Inflammatory macrophage (primary cell): ENCODE measurements at regions not wholly inside any gene's neighbourhood (a gene's known extent, or its start where the extent isn't known, plus 50 kb on each side); places are given as distances from the start of the nearest gene placed in this dataset.

Experiments used
- DNase-seq, 2 donors: peaks; one replicate each; pipeline ENCODE4 v3.0.0-alpha.2; 2020 to 2022

- peak in 1 of 2 donors; percentile 32 for DNase-seq
Observed at GRCh38 chr18:56545464-56545863, 92.9 kb downstream of the TXNL1 start.

GRCh38 chr18:56542476-56542875 lies 95.9 kb downstream of the TXNL1 start:
- DNase-seq, result peak; percentile 79 to 82

DNA sequence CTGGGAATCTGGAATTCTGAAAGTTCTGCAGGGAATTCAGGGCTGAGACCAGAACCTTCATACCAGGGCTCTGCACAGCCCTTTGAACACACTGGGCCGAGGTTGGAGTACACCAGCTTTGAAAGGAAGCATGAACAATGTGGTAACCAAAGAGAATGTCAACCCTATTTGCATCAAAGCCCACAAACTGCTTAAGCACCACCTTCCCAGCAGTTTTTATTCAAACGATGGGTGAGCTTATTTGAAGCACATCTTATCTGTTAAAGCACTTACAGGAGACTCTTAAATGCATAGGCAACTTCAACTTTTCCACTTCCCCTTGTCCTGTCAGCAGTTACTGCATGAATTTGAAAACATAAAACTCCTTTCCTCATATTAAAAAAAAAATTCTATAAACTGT lies 96.6 kb downstream of the TXNL1 start:
- DNase-seq, result peak; percentile 28 to 31

- no peak for DNase-seq
Observed at GRCh38 chr18:56541340-56541739, 97.1 kb downstream of the TXNL1 start.

DNA sequence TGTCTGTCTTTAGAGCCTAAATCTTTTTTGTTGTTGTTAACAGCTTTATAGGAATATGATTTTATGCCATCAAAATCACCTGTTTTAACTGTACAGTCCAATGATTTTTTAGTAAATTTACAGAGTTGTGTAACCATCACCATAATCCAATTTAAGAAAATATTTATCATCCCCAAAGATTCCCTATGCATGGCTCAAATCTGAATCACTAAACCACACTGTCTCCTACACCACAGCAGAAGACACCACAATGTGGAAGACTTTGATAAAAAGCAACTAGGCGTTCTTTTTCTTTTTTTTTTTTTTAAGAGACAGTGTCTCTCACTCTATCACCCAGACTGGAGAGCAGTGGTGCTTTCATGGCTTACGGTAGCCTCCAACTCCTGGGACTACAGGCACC lies 99.6 kb downstream of the TXNL1 start:
- DNase-seq, result no peak

DNA sequence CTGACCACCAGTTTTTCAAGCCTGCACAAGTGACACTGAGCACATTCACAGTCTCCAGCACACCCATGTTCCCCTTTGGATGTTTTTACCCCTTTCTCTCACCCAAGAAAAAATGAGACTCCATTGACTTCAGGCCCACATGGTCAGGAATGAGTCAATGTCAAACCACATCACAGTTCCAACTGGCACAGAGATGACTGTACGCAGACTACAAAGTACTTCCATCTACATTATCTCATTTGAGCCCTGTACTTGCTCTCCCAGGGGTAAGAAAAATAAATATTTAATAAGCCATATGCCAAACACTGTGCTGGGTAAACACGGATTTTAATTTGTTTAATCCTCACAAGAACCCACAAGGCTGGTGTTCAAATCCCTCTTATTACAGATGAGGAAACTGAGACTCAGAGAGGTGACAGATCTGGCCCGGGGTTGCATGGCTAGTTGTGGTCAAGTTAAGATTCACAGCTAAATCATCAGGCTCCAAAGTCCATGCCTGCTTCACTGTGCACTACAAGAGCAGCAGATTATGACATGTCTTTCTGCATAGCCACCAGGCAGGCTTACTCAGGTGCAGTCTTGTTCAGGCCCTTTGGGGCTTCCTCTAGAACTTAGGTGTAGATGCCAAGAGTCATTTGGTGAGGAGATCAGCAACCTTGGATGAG lies 106.1 kb downstream of the TXNL1 start:
- DNase-seq, result no peak

DNA sequence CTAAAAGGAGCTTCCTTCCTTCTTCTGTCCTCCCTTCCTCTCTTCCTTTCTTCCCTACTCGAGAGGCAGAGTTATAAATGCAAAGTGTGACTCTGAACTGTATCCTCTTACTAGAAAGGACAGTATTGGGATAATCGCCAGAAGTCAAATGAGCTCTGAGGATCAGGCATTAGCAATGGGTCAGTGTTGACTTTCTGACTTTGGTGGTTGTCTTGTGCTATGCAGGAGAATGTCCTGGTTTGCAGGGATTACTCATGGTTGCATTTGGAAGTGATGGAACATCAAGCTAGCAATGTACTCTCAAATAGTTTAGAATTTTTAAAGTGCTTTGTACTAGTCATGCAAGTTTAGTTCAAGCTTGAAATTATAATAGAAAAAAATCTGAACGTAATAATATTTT lies 115.6 kb downstream of the TXNL1 start:
- DNase-seq, result no peak

DNA sequence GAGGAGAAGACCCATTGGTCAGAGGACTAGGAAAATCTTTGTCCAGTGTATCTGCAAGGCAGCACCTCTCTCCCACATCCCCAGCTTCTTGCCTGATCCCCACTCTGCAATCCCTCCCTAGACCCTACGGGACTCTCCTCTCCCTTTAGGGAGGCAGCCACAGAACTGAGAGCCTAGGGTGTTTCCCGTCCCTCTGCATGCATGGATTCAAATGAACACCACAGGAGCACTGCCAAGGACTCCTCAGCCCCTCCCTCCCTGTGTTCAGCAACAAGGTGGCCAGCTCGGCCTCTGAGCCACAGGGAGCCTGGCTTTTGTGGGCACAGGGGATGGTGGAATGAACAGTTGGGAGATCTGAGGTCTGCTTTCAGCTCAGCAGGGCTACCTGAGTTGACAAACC lies 117.1 kb downstream of the TXNL1 start:
- DNase-seq, result no peak

DNA sequence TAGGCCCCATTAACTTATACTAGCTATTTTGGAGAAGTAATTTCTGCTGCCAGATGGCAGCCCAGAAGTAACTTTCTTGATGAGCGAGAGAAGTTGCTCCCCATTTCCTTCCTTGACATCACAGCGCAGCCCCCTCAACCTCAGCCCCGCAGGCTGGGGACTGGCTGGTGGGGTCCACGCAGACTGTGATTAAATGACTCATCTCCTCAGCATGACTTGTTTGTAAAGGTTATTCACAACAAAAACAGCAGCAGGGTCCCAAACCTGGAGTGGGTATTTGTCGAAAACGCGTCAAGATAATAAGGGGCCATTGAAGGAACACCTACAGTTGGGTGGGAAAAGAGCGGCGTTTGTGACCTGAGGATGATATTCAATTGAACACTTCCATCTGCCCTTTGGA lies 120.6 kb downstream of the TXNL1 start:
- no peak for DNase-seq

GRCh38 chr18:56517196-56517595 lies 121.2 kb downstream of the TXNL1 start:
- no peak for DNase-seq

DNA sequence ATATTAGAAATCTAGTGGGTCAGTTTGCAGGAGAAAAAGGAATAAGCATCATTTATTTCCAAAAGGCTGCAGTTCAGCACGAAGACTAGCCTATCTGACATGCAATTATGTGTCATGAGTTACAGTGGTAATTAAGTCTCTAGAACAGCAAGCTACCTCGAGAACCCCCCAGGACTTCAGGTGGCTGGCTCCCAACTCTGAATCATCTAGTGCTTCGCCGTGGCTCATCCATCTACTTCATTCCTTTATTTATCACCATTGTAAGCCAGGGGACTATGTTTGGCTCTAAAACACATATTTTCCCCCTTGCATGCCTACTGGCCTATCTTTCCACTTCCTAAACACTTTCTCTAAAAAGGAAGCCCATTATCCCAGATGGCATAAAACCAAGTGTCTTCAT lies 121.6 kb downstream of the TXNL1 start:
- no peak for DNase-seq

DNA sequence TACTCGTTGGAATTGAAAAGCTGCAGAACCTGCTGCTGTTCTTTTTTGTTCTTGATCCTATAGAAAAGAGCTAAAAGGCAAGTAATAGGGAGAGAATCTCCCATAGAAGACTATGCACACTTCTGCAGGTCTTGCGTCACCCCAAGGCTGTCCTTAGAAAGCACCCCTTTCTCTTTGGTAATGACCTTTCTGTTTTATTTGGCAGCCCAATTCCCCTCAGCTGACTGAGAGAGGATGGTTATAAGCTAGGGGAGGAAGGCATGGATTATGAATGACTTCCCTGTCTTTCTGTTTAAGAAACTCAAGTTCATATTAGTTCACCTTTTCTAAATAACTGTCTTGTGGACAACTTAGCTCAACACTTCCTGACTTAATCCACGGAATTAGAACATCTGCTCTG lies 122.9 kb downstream of the TXNL1 start:
- DNase-seq, result no peak

- DNase-seq, result no peak
Observed at GRCh38 chr18:56511996-56512395, 126.4 kb downstream of the TXNL1 start.

DNA sequence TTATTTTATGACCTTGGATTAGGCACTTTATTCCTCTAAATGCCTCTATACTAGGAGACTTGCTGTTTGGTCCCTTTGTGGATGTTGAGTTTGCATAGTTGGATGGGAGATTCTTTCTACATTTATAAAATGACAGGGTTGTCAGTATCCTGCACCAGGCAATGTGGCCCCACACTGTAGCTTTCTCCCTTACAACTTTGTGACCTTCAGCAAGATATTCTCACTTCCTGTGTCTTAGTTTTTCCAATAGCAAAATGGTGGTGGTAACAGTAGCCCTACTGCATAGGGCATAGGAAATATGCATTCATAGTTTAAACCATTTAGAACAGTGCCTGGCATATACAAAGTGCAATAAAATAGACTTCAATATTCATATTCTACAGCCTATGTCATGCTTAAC lies 128.3 kb downstream of the TXNL1 start:
- DNase-seq, result no peak

DNA sequence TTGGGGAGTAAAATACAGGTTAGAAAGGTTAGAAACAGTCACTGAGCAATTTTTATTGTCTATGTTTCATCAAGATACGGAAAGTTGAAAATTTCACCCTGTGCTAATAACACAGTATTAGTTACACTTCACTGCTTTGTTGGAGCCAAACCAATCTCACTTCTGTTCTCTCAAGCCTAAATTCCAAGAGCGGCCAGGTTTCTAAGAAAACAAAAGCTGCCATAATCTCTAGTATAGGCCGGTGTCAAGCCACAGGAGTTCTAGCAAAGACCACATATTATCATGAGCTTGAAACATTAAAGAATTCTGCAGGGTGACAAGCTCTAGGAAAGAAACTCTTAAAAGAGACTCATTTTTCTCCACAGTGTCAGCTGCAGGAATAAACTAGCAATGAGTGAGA lies 128.7 kb downstream of the TXNL1 start:
- DNase-seq, result no peak

GRCh38 chr18:56508370-56509036 lies 129.9 kb downstream of the TXNL1 start:
- DNase-seq, result peak; percentile 21 to 45

DNA sequence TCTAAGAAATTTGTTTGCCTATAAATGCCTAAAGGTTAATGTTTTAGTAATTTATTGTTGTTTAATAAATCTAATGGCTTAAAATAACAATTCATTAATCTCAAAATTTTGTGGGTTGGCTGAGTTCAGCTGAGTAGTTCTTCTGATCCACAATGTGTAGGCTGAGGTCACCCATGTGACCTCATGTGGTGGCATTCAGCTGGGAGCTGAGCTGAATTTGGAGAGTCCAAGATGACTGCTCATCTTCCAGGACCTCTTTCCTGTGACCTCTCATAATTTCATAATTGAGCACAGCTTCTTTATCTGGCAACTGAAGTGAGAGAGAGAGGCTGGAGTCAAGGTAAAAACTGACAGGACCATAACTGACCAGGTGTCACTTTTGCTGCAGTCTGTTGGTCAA lies 132.4 kb downstream of the TXNL1 start:
- peak in 1 of 2 donors; percentile 22 for DNase-seq

GRCh38 chr18:56505293-56505692 lies 133.1 kb downstream of the TXNL1 start:
- DNase-seq, result no peak

DNA sequence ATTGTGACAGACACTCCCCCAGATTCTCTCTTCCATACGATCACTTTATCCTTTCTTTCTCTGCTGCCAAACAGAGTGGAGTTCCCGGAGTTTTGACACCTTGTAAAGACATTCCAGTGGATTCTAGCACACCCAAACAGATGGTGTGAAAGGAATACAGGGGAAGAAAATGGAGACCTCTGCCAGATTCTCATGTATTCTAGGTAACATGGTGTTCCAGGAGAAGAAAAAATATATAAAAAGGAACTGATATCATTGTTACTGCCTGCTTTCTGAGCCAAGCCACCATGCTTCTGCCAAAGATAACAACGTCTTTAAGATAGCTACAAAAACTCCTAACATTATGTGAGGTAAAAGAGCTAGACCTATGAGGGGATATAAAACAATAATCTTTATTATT lies 136.5 kb downstream of the TXNL1 start:
- no peak for DNase-seq

- DNase-seq, result peak in 1 of 2 donors; percentile 38
Observed at GRCh38 chr18:56495884-56496283, 142.5 kb downstream of the TXNL1 start.

- DNase-seq, result no peak
Observed at GRCh38 chr18:56493531-56493930, 144.9 kb downstream of the TXNL1 start.

DNA sequence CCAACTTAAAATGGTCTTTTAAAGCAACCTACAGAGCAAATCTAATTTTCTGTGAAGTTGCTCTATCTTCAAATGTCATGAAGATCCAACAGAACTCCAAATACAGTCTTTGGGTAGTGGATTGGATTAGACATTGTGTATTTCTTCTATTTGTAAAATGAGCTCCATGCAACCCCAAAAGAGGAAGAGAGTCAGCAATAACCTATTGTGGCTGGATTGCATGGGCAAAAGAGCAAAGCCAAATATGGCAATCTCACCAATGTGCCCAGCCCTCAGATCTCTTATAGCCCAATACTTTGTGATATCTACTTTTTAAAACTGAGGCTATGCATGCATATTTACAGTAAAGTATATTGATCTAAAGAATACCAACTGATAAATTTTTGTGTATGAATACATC lies 146.3 kb downstream of the TXNL1 start:
- peak; percentile 48 to 52 for DNase-seq

GRCh38 chr18:56490942-56491341 lies 147.4 kb downstream of the TXNL1 start:
- no peak for DNase-seq

DNA sequence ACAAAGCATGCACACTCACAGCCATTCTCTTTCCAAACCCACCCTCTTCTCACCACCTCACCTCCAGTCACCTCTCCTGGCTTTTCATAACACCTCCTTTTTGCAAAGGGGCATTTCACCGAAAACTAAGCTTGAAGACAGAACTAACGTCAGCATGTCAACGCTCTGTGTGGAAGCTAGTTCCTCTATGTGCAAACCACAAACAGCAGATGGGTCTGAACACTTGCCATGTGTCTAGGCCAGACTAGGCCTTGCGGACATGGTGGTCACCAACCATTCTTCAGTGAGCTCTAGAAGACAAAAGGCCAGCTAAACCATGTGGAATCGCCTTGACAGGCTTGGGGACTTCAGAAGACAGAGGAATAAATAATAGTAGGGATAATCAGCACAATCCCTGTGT lies 148.5 kb downstream of the TXNL1 start:
- peak; percentile 36 to 70 for DNase-seq

DNA sequence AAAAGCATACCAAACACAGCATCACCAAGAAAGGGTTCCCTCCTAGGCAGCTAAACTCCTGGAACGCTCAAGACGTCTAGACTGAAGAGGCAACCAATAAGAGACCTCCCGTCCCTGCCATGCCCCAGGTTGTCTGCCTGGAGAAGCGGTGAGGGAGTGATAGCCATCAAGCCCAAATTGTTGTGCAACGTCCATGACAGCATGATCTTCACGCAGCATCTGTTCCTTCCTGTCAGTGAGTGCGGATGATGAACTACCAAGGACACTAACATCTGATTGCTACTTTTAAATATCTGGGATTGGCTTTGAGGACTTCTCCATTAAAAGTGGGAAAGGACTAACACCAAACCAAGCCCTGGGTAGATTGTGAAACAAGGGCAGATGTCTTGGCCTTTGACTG lies 149.7 kb downstream of the TXNL1 start:
- peak; percentile 18 to 20 for DNase-seq
